Renal cortex interstitium (tissue), 11 donors: ENCODE measurements at regions not wholly inside any gene's neighbourhood (a gene's known extent, or its start where the extent isn't known, plus 50 kb on each side); places are given as distances from the start of the nearest gene placed in this dataset.
A peak's percentile ranks its signal among the peaks of the same experiment; 100 is the strongest.
"Not testable (repeated sequence)": the region's sequence is repeated elsewhere in the genome, so short reads cannot be mapped to it uniquely, and the experiment has no call there.

ENCODE experiments used
- DNase-seq, 11 donors: peaks; one replicate each; pipeline ENCODE4 v3.0.0-alpha.2; 2013; ENCODE audit warnings: low read depth in 9 of 11, low spot score in 4 of 11; ENCODE audit errors: extremely low read depth in 1 of 11

DNA sequence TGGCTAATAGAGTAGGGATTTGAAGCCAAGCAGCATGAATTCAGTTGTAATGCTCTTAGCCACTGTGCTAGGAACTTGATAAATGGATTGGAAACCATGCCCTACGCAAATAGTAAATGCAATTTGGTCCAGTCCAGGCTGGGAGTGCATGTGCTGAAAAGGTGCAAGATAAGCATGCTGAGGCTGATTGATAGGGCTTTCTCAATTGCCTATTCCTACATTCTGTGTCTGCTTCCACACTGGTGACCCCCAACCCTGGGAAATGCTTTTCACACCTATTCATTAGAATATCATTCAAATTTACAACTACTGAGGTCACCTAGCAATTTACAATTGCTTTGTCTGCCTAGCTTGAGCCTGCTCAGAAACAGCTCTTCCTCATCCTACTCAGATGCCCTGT is 84.7 kb upstream of the SLC25A36 start:
- DNase-seq, result no peak

DNA sequence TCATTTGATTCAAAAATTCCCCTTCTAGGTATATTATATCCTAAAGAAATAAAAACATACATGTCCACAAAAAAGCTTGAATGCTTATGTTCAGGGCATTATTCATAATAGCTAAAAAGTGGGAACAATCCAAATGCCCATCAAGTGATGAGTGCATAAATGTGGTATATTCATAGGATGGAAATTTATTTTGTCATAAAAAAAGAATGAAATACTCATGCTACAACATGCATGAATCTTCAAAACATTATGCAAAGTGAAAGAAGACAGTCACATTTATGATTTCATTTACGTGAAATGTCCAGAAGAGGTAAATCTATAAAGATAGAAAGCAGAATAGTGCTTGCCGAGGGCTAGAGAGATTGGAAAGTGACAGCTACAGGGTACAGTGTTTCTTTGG is 83.6 kb upstream of the SLC25A36 start:
- no peak for DNase-seq

DNA sequence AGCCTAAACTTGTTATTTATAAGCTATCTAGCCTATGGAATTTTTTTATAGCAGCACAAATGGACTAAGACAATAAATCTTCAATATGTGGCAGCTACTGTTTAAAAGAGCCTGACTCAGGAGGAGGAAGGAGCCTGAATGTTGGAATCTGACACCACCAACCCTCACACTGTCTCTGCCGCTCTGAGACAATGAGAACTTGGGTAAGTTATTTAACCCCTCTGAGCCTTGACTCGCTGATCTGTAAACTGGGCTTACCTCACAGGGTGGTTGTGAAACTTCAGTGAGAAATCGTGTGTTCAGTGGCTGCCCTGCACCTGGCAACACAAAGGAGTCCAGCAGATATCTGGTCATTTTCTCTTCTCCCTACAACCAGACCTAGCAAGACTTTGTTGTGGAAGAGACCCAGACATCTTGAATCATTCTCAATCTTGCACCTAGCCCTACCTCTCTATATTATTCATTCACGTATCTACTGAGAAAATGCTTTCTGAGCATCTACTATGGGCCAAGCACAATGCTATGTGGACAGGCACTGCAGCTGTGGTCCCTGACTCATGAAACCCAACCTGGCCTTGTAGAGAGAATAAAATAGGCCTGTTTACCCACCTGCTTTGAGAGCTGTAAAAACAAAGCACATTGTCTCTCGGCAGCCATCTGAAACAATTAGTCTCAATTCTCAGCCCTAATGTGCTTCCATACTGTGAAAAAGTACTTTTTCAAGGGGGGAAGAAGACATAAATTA is 81.9 kb upstream of the SLC25A36 start:
- DNase-seq, result no peak

DNA sequence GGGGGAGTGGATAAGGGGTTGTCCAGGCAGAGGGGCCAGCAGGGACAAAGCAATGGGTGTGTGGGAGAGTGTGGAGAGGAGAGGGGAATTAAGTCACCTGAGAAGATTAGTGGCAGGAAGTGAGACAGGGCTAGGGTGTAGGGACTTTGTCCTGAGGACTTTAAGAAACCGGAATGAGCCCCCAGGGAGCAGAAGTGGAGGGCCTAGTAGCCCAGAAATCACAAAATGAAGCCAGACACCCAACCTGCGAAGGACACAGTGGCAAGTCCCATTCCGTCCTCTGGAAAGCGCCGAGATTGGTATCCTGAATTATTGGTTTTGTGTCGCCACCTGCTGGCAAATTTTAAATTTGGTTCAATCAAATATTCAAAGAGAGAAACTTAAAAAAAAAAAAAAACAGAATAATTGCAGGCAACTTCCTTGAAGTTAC is 78.0 kb upstream of the SLC25A36 start:
- DNase-seq, result peak; percentile 24 to 74 (median 55)

DNA sequence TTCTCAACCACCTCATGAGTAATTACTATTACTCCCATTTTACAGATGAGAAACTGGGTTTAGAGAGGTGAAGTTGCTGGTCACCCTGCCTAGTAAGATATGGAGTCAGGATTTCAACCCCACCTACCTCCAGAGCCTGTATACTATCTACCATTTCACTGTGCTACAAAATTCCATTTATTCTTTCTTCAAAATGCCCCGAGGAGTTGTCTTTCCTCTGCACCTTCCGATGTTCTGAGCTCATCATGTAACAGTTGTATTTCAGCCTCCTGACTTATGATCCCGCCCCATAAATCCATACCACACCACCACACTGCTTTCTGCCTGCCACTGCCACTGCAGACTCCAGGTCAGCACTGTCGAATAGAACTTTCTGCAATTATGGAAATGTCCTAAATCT is 71.3 kb upstream of the SLC25A36 start:
- no peak for DNase-seq

DNA sequence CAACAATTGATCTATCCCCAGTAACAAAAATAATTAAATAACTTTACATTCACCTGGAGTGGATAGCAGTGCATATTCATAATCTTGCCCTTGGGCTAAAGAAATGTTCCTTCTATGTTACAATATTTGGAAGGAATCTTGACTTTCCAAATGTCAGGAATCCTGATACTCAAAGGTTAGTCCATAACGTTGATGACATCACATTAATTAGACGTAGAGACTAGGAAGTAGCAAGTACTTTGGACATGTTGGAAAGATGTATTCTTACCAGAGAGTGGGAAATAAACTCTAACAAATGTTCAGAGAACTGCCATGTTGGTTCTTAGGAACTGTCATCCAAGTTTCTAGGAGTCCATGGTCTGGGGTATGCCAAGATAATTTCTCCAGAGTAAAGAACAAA is 70.6 kb upstream of the SLC25A36 start:
- DNase-seq, result no peak

DNA sequence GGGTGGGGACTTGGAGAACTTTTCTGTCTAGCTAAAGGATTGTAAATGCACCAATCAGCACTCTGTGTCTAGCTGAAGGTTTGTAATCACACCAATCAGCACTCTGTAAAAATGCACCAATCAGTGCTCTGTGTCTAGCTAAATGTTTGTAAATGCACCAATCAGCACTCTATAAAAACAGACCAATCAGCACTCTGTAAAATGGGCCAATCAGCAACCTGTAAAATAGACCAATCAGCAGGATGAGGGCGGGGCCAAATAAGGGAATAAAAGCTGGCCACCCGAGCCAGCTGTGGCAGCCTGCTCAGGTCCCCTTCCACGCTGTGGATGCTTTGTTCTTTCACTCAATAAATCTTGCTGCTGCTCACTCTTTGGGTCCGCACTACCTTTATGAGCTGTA is 69.5 kb upstream of the SLC25A36 start:
- DNase-seq, result not testable (repeated sequence)

DNA sequence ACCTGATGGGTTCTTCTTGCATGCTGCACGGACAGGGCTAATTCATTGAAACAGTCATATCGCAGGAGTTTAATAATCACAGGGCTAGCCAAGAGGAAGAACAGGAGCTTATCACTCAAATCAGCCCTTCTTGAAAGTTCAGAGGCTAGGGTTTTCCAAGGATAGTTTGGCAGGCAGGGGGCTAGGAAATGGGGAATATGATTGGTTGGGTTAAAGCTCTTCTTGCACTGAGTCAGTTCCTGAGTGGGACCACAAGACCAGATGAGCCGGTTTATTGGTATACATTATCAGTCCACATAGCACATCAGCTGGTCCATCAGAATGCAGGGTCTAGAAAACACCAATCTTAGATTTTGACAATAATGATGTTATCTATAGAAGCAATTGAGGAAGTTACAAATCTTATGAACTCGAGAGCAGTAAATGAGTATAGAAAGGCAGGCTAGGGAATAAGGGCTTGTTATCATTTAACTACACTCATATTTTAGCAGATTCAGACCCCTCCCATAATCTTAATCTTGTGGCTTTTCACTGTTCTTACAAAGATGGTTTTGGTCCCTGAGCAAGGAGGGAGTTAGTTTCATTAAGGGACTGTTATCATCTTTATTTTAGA is 58.1 kb upstream of the SLC25A36 start:
- no peak for DNase-seq

DNA sequence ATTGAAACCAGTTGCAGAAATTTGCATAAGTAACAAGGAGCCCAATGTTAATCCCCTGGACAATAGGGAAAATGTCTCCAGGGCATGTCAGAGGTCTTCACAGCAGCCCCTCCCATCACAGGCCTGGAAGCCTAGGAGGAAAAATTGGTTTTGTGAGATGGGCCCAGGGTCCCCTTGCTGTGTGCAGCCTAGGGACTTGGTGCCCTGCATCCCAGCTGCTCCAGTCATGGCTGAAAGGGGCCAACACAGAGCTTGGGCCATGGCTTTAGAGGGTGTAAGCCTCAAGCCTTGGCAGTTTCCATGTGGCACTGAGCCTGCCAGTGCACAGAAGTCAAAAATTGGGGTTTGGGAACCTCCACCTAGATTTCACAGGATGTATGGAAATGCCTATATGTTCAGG is 55.9 kb upstream of the SLC25A36 start:
- not testable (repeated sequence) for DNase-seq
